BE2C (cell line): ENCODE measurements at regions not wholly inside any gene's neighbourhood (a gene's known extent, or its start where the extent isn't known, plus 50 kb on each side); places are given as distances from the start of the nearest gene placed in this dataset.

Experiments used
- DNase-seq: peaks from one replicate; pipeline ENCODE4 v3.0.0-alpha.2; 2020
- H3K27me3 ChIP-seq: fragments of 250-450 bp; sonication (Bioruptor Pico); 2 replicates; pipeline ENCODE4 v1.5.1; 2020; ENCODE audit warnings: mild to moderate bottlenecking
- H3K36me3 ChIP-seq: fragments of 250-450 bp; sonication (Bioruptor Pico); 2 replicates; pipeline ENCODE4 v1.5.1; 2020; ENCODE audit warnings: mild to moderate bottlenecking
- H3K4me1 ChIP-seq: fragments of 250-450 bp; sonication (Bioruptor Pico); 2 replicates; pipeline ENCODE4 v1.5.1; 2020
- H3K4me3 ChIP-seq: 2 replicates; pipeline ENCODE4 v1.5.1; 2011; ENCODE audit warnings: low read depth, low read length
- H3K9me3 ChIP-seq: fragments of 250-450 bp; sonication (Bioruptor Pico); 2 replicates; pipeline ENCODE4 v1.5.1; 2020
- TF ChIP-seq, protein P1 (sequence below): IDR thresholded peaks from 2 replicates; pipeline ENCODE4 v1.5.1; 2012; ENCODE audit warnings: mild to moderate bottlenecking, low read depth, low read length

DNA sequence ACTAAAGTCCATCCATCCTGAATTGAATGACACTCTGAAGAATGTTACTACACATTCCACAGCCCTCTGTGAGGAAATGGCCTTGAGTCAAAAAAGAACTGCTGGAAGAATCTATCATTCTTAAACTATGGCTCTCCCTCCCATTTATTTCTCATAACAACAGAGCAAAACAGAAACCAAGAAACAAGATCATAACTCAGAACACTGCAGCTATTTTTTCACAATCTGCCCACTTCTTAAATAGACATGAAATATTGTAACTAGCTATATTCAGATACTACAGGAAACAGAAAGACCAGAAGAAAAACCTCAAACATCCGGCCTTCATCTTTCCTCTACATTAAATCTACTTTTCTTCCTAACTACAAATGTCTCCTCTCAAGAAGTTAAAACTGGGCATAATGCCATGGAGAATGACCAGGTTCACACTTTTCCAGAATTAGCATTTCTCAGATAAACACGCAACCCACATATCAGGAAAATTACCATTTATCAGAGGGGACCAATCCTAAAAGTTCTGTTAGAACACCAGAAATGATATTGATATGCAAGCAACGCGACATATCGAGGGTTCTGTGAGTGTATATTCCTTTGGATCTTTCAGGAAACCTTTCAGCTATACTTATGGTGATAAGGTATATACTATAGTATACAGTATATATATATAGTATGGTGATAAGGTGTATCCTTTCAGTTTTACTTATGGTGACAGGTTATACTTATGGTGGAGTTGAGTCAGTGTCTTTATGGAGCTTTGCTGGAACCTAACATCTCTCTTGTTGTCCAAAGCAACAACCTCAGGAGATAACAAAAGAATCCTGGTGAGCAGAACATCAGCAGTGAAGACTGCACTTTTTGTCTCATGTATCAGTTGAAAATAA, 60.4 kb upstream of the IRF2 start:
- no peak for DNase-seq
- TF ChIP-seq, protein P1, sequence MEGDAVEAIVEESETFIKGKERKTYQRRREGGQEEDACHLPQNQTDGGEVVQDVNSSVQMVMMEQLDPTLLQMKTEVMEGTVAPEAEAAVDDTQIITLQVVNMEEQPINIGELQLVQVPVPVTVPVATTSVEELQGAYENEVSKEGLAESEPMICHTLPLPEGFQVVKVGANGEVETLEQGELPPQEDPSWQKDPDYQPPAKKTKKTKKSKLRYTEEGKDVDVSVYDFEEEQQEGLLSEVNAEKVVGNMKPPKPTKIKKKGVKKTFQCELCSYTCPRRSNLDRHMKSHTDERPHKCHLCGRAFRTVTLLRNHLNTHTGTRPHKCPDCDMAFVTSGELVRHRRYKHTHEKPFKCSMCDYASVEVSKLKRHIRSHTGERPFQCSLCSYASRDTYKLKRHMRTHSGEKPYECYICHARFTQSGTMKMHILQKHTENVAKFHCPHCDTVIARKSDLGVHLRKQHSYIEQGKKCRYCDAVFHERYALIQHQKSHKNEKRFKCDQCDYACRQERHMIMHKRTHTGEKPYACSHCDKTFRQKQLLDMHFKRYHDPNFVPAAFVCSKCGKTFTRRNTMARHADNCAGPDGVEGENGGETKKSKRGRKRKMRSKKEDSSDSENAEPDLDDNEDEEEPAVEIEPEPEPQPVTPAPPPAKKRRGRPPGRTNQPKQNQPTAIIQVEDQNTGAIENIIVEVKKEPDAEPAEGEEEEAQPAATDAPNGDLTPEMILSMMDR = no peak
- H3K27me3 ChIP-seq = no peaks in the 10 kb centered on the region
- H3K4me3 ChIP-seq = no peak overlapping the region
- no peaks in the 10 kb centered on the region for H3K4me1 ChIP-seq
- no peaks in the 10 kb centered on the region for H3K36me3 ChIP-seq
- no peaks in the 10 kb centered on the region for H3K9me3 ChIP-seq

DNA sequence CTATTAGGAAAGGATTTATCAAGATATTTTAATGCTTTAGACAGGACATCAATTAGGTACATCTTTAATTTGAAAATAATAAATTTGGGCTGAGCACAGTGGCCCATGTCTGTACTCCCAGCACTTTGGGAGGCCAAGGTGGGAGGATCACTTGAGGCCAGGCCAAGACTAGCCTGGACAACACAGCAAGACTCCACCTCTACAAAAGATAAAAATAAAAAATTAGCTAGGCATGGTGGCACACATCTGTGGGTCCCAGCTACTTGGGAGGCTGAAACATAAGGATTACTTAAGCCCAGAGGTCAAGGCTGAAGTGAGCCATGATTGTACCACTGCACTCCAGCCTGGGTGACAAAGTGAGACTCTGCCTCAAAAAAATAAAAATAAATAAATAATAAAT, 59.6 kb upstream of the IRF2 start:
- Histone ChIP-seq H3K27me3 (no peaks in the 10 kb centered on the region), H3K4me3 (no peak overlapping the region), H3K36me3 (no peaks in the 10 kb centered on the region), H3K4me1 (no peaks in the 10 kb centered on the region), H3K9me3 (no peaks in the 10 kb centered on the region)
- TF ChIP-seq, protein P1 = no peak
- DNase-seq = no peak

DNA sequence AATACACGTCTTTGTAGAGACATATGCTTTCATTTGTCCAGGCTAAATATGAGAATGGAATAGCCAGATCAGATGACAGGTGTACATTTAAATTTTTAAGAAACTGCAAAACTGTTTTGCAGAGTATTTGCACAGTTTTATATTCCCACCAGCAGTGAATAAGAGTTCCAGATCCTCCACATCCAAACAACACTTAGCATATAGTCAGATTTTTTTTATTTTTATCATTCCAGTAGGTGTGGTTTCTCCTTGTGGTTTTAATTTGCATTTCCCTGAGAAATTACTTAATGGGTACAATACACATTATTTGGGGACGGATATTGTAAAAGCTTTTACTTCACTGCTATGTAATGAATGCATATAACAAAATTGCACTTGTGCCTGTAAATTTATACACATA, 56.7 kb upstream of the IRF2 start:
- TF ChIP-seq, protein P1 = no peak
- H3K4me1 ChIP-seq = no peaks in the 10 kb centered on the region

DNA sequence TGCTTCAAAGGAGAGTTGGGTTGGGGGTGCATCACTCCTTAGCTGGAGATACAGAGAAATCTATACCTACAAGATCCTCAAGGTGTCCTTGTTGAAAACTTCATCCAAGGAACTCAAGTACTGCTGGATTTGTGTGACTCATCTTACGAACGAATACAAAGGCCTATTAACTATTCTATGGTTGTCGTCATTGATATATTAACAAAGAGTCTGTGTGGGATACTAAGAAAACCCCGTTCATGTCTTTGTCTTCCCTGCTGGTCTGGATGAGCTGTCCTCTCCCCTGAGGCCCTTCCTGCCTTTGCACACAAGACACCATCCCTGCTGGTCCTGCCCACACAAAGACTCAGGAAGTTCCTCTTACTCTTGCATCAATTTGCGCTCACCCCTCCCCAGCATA, 54.9 kb upstream of the IRF2 start:
- Histone ChIP-seq H3K4me3 (no peak overlapping the region), H3K4me1 (no peaks in the 10 kb centered on the region), H3K9me3 (no peaks in the 10 kb centered on the region), H3K27me3 (no peaks in the 10 kb centered on the region), H3K36me3 (no peaks in the 10 kb centered on the region)
- TF ChIP-seq, protein P1 = no peak
- DNase-seq = no peak

More for the DNA sequence above, 56.7 kb upstream of the IRF2 start:
- Histone ChIP-seq H3K27me3 (no peaks in the 10 kb centered on the region), H3K4me3 (no peak overlapping the region), H3K9me3 (no peaks in the 10 kb centered on the region), H3K36me3 (no peaks in the 10 kb centered on the region)
- no peak for DNase-seq

DNA sequence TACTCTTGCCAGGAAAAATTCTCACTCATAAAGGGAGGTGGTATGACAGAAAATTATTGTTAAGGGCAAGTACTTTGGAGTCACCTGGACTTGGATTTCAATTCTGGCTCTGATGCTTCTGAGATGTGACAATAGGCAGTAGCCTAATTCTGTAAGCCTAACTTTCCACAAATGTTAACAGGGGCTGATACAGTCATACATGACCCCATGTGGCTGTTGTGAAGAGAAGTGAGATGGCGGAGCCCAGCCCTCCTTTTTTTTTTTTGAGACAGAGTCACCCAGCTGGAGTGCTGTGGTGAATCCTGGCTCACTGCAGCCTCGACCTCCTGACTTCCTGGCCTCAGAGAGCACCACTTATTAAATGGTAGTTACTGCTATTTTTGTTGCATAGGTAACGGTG, 54.4 kb upstream of the IRF2 start:
- DNase-seq = no peak
- Histone ChIP-seq H3K9me3 (no peaks in the 10 kb centered on the region), H3K36me3 (no peaks in the 10 kb centered on the region), H3K4me1 (no peaks in the 10 kb centered on the region), H3K4me3 (no peak overlapping the region), H3K27me3 (no peaks in the 10 kb centered on the region)
- TF ChIP-seq, protein P1 = no peak

DNA sequence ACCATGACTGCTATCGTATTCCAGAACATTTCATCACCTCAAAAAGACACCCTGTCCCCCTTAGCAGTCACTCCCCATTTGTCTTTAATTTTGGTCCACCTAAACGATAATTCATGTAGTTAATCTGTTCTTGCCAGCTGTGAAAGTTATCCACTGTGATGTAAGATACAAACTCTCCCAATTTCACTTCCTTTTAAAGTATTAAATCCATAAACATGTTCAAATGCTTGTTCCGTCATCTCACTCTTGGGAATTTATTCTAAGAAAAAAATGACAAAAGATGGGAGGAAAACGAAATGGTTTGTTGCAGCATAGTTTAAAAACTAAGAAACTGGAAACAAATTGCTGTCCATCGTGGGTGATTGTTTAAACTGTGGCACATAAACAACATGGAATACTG, 53.7 kb upstream of the IRF2 start:
- no peaks in the 10 kb centered on the region for H3K9me3 ChIP-seq
- H3K4me3 ChIP-seq = no peak overlapping the region
- no peak for DNase-seq
- no peaks in the 10 kb centered on the region for H3K4me1 ChIP-seq
- H3K27me3 ChIP-seq = no peaks in the 10 kb centered on the region
- TF ChIP-seq, protein P1 = no peak
- no peaks in the 10 kb centered on the region for H3K36me3 ChIP-seq
